Vagina (tissue), 2 donors: ENCODE measurements at regions not wholly inside any gene's neighbourhood (a gene's known extent, or its start where the extent isn't known, plus 50 kb on each side); places are given as distances from the start of the nearest gene placed in this dataset.

Source experiments
- DNase-seq, 2 donors: peaks; one replicate each; pipeline ENCODE4 v3.0.0-alpha.2; 2017; ENCODE audit errors: extremely low spot score in 2 of 2
- H3K27ac ChIP-seq: fragments of 200-600 bp; sonication (generic); one replicate; pipeline ENCODE4 v1.5.1; 2019
- H3K27me3 ChIP-seq: fragments of 200-600 bp; sonication (generic); one replicate; pipeline ENCODE4 v1.5.1; 2019
- H3K36me3 ChIP-seq, 2 donors: fragments of 200-600 bp; sonication (generic); one replicate each; pipeline ENCODE4 v1.5.1; 2017 to 2019
- H3K4me1 ChIP-seq: fragments of 200-600 bp; sonication (generic); one replicate; pipeline ENCODE4 v1.5.1; 2019
- H3K4me3 ChIP-seq, 2 donors: fragments of 200-600 bp; sonication (generic); 1 replicate in 1 of 2; 2 replicates in 1 of 2; pipeline ENCODE4 v1.5.1; 2016 to 2019
- H3K9me3 ChIP-seq: fragments of 200-600 bp; sonication (generic); one replicate; pipeline ENCODE4 v1.5.1; 2019
- CTCF ChIP-seq, 3 experiments: fragments of 450-650 bp in 2 of 3; fragments of 200-600 bp in 1 of 3; sonication (generic) in 1 of 3; IDR thresholded peaks; one replicate each; pipeline ENCODE4 v1.5.1; 2017 to 2019; ENCODE audit warnings: antibody characterized with exemption in 3 of 3, mild to moderate bottlenecking in 2 of 3, moderate library complexity in 2 of 3
- POLR2A ChIP-seq, 2 donors: fragments of 450-650 bp; IDR thresholded peaks; one replicate each; pipeline ENCODE4 v1.6.1; 2017; ENCODE audit warnings: antibody characterized with exemption in 2 of 2, mild to moderate bottlenecking in 2 of 2, moderate library complexity in 2 of 2
- POLR2AphosphoS5 ChIP-seq, 2 donors: sonication (generic); formaldehyde crosslinking; IDR thresholded peaks; one replicate each; pipeline ENCODE4 v1.9.0; 2017; ENCODE audit warnings: antibody characterized with exemption in 2 of 2, mild to moderate bottlenecking in 2 of 2, low read depth in 1 of 2; ENCODE audit not compliant: insufficient read depth in 1 of 2
- intact Hi-C: fragments of 100-400 bp; cut with DNase I; formaldehyde crosslinking; loops from one replicate; pipeline ENCODE4 v1.15.1; 2023

- intact Hi-C loops: no loop called here
- H3K27ac ChIP-seq: no peak overlapping the region
- no peak for DNase-seq
- H3K9me3 ChIP-seq: no peaks in the 10 kb centered on the region
- no peak overlapping the region for H3K4me3 ChIP-seq
- TF ChIP-seq POLR2AphosphoS5 (IDR thresholded peaks at IDR 0.05; ENCODE audit: insufficient read depth in 1 of 2, low read depth in 1 of 2) (no peak), CTCF (IDR thresholded peaks at IDR 0.05) (no peak), POLR2A (IDR thresholded peaks at IDR 0.05) (no peak)
- H3K4me1 ChIP-seq: no peaks in the 10 kb centered on the region
- no peaks in the 10 kb centered on the region for H3K27me3 ChIP-seq
- no peaks in the 10 kb centered on the region for H3K36me3 ChIP-seq
Observed at GRCh38 chr9:107219486-107220077, 63.5 kb upstream of the RAD23B start.

GRCh38 chr9:107221321-107221720 lies 61.8 kb upstream of the RAD23B start:
- intact Hi-C loops: no loop called here
- no peak for TF ChIP-seq POLR2AphosphoS5 (IDR thresholded peaks at IDR 0.05; ENCODE audit: insufficient read depth in 1 of 2, low read depth in 1 of 2)
- no peak for TF ChIP-seq CTCF (IDR thresholded peaks at IDR 0.05)
- TF ChIP-seq POLR2A (IDR thresholded peaks at IDR 0.05): no peak
- no peak for DNase-seq

GRCh38 chr9:107222020-107222522 lies 61.0 kb upstream of the RAD23B start:
- no peaks in the 10 kb centered on the region for H3K9me3 ChIP-seq
- intact Hi-C loops: no loop called here
- H3K4me1 ChIP-seq: no peaks in the 10 kb centered on the region
- TF ChIP-seq POLR2A (IDR thresholded peaks at IDR 0.05) (no peak), POLR2AphosphoS5 (IDR thresholded peaks at IDR 0.05; ENCODE audit: insufficient read depth in 1 of 2, low read depth in 1 of 2) (no peak), CTCF (IDR thresholded peaks at IDR 0.05) (no peak)
- no peaks in the 10 kb centered on the region for H3K36me3 ChIP-seq
- no peak for DNase-seq
- no peaks in the 10 kb centered on the region for H3K27me3 ChIP-seq
- H3K27ac ChIP-seq: no peak overlapping the region
- no peak overlapping the region for H3K4me3 ChIP-seq

More at GRCh38 chr9:107221321-107221720, 61.8 kb upstream of the RAD23B start:
- no peaks in the 10 kb centered on the region for H3K9me3 ChIP-seq
- no peaks in the 10 kb centered on the region for H3K36me3 ChIP-seq
- H3K4me3 ChIP-seq: no peak overlapping the region
- H3K27me3 ChIP-seq: no peaks in the 10 kb centered on the region
- no peak overlapping the region for H3K27ac ChIP-seq
- no peaks in the 10 kb centered on the region for H3K4me1 ChIP-seq

- no peaks in the 10 kb centered on the region for H3K4me1 ChIP-seq
- intact Hi-C loops: no loop called here
- TF ChIP-seq POLR2A (IDR thresholded peaks at IDR 0.05): no peak
- no peak for TF ChIP-seq POLR2AphosphoS5 (IDR thresholded peaks at IDR 0.05; ENCODE audit: insufficient read depth in 1 of 2, low read depth in 1 of 2)
- TF ChIP-seq CTCF (IDR thresholded peaks at IDR 0.05): no peak
Observed at GRCh38 chr9:107223381-107223780, 59.7 kb upstream of the RAD23B start.

GRCh38 chr9:107224252-107224651 lies 58.8 kb upstream of the RAD23B start:
- no peak overlapping the region for H3K4me3 ChIP-seq
- no peaks in the 10 kb centered on the region for H3K9me3 ChIP-seq
- no peaks in the 10 kb centered on the region for H3K27me3 ChIP-seq
- H3K36me3 ChIP-seq: no peaks in the 10 kb centered on the region
- H3K4me1 ChIP-seq: no peaks in the 10 kb centered on the region
- no peak overlapping the region for H3K27ac ChIP-seq
- intact Hi-C loops: no loop called here
- no peak for TF ChIP-seq CTCF (IDR thresholded peaks at IDR 0.05)
- no peak for TF ChIP-seq POLR2AphosphoS5 (IDR thresholded peaks at IDR 0.05; ENCODE audit: insufficient read depth in 1 of 2, low read depth in 1 of 2)
- TF ChIP-seq POLR2A (IDR thresholded peaks at IDR 0.05): no peak
- DNase-seq: no peak

More at GRCh38 chr9:107223381-107223780, 59.7 kb upstream of the RAD23B start:
- H3K4me3 ChIP-seq: no peak overlapping the region
- H3K9me3 ChIP-seq: no peaks in the 10 kb centered on the region
- no peaks in the 10 kb centered on the region for H3K36me3 ChIP-seq
- no peak for DNase-seq
- no peaks in the 10 kb centered on the region for H3K27me3 ChIP-seq
- no peak overlapping the region for H3K27ac ChIP-seq
